Heart right ventricle (tissue), 16 donors: ENCODE measurements at regions not wholly inside any gene's neighbourhood (a gene's known extent, or its start where the extent isn't known, plus 50 kb on each side); places are given as distances from the start of the nearest gene placed in this dataset.

Experiments
- ATAC-seq, 8 donors: fragments of 200-7000 bp; cut with Tn5 transposase; one replicate each; pipeline ENCODE4 v1.9.1; 2020; ENCODE audit warnings: mild to moderate bottlenecking in 8 of 8, moderate library complexity in 8 of 8, moderate number of reproducible peaks in 1 of 8
- DNase-seq, 2 donors: peaks; one replicate each; pipeline ENCODE4 v3.0.0-alpha.2; 2020
- H3K27ac ChIP-seq, 10 donors: fragments of 200-600 bp; sonication (generic) in 2 of 10; one replicate each; pipeline versions ENCODE4 v1.5.0 to v1.8.0; 2020 to 2022; ENCODE audit warnings: mild to moderate bottlenecking in 3 of 10
- H3K27me3 ChIP-seq, 7 donors: fragments of 200-600 bp; one replicate each; pipeline ENCODE4 v1.8.0; 2021 to 2022; ENCODE audit warnings: mild to moderate bottlenecking in 2 of 7
- H3K36me3 ChIP-seq, 9 donors: fragments of 200-600 bp; sonication (generic) in 1 of 9; one replicate each; pipeline versions ENCODE4 v1.5.0 to v1.8.0; 2020 to 2022; ENCODE audit warnings: mild to moderate bottlenecking in 2 of 9
- H3K4me1 ChIP-seq, 9 donors: fragments of 200-600 bp; sonication (generic) in 1 of 9; one replicate each; pipeline versions ENCODE4 v1.5.0 to v1.8.0; 2020 to 2022; ENCODE audit warnings: mild to moderate bottlenecking in 4 of 9
- H3K4me3 ChIP-seq, 10 donors: fragments of 200-600 bp; sonication (generic) in 2 of 10; one replicate each; pipeline versions ENCODE4 v1.5.0 to v1.8.0; 2020 to 2022; ENCODE audit warnings: mild to moderate bottlenecking in 7 of 10, moderate library complexity in 2 of 10
- H3K9me3 ChIP-seq, 11 donors: fragments of 200-600 bp in 10 of 11; sonication (generic) in 2 of 11; one replicate each; pipeline versions ENCODE4 v1.5.0 to v1.8.0; 2013 to 2022; ENCODE audit warnings: mild to moderate bottlenecking in 2 of 11, control low read depth in 1 of 11, moderate library complexity in 1 of 11
- CTCF ChIP-seq, 9 donors: fragments of 200-600 bp; sonication (generic) in 2 of 9; IDR thresholded peaks; one replicate each; pipeline versions ENCODE4 v1.5.0 to v1.8.0; 2021 to 2022; ENCODE audit warnings: antibody characterized with exemption in 9 of 9, mild to moderate bottlenecking in 5 of 9, moderate library complexity in 1 of 9
- WGBS, 2 donors: extraction: QIAGEN DNeasy Blood & Tissue Kit; methylation state at CpG; one replicate each; pipeline ENCODE4 v1.1.7; 2013; ENCODE audit warnings: inconsistent platforms in 1 of 2; 5-methylcytosine and 5-hydroxymethylcytosine counted together
- intact Hi-C, 10 donors: fragments of 100-400 bp; cut with DNase I; formaldehyde crosslinking; loops; one replicate each; pipeline versions ENCODE4 v1.11.1 to v1.14.2; 2022
- donor health status: Arrhythmogenic right ventricular cardiomyopathy.
- donor health status: ischemic (EF 13 %, LVEDD 7.1; RV severe dilation, severe dysfunction).
- donor health status: healthy with polysubstance abuse.
- donor health status: DM: no; HTN: yes; CAD: no.
- donor health status: DM: no; HTN: no; CAD: no.
- donor health status: ischemic (EF 25% LVEDD 6.9; RV normal size, moderate dysfunction).
- donor health status: ischemic (EF 25% LVEDD 5.7; RV mildly dilated, moderate dysfunction).
- donor health status: healthy.
- donor health status: DM: yes; HTN: yes; CAD: no.
- donor health status: Ischemic cardiomyopathy.
- donor health status: ischemic (EF 35%, LVEDD 5.7; RV mildly dilated, moderate dysfunction).
- donor health status: nonischemic (EF 11% LVEDD 7.7; RV severe dilation, severe dysfunction).
- donor health status: DM: yes; HTN: yes; CAD: no.
- donor health status: PGD.
- donor health status: ischemic (EF 29% LVEDD 5.4; RV normal size, mild dysfunction).
- donor health status: nonischemic (EF 23%, LVEDD 6.1; RV moderate dilation, normal function).

DNA sequence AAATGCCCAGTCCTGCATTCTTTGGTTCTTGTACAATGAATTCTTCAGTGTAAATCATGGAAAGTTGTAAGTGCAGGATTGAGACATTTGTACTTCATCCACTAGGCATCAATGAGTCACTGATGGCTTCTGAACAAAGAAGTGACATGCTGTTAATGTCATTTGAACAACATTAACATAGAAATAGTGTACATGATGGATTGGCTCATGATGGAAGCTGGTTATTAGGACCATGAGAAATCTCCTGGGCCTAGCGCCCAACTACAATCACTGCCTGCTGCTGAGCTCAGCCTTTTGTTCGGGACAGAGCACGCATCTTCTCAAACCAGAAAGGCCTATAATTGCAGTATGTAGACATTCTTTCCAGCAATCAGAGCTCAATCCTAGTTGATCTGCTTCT, 316.8 kb upstream of the TSHZ2 start:
- WGBS, 2 donors: 97 to 98% methylated on average over 3 of the region's 3 CpGs
- Histone ChIP-seq H3K36me3 (no peaks in the 10 kb centered on the region), H3K27ac (no peak overlapping the region), H3K27me3 (peaks cover 0 to 5% (median 0%) of the 10 kb centered on the region in 7 donors), H3K4me1 (no peaks in the 10 kb centered on the region), H3K9me3 (no peaks in the 10 kb centered on the region), H3K4me3 (no peak overlapping the region)
- ATAC-seq: no peak
- DNase-seq: no peak
- no peak for TF ChIP-seq CTCF (IDR thresholded peaks at IDR 0.05)
- intact Hi-C loops: no loop called here

GRCh38 chr20:52654567-52654966, 317.6 kb upstream of the TSHZ2 start:
- intact Hi-C loops: no loop called here
- Histone ChIP-seq H3K27ac (no peak overlapping the region), H3K4me3 (no peak overlapping the region), H3K27me3 (peaks cover 0 to 5% (median 0%) of the 10 kb centered on the region in 7 donors), H3K9me3 (no peaks in the 10 kb centered on the region), H3K36me3 (no peaks in the 10 kb centered on the region), H3K4me1 (no peaks in the 10 kb centered on the region)
- ATAC-seq: no peak
- 27 to 35% methylated on average over 2 of the region's 2 CpGs for WGBS, 2 donors
- TF ChIP-seq CTCF (IDR thresholded peaks at IDR 0.05): no peak
- DNase-seq: no peak

GRCh38 chr20:52652271-52652670, 319.9 kb upstream of the TSHZ2 start:
- Histone ChIP-seq H3K9me3 (no peaks in the 10 kb centered on the region), H3K4me1 (no peaks in the 10 kb centered on the region), H3K27ac (no peak overlapping the region), H3K36me3 (no peaks in the 10 kb centered on the region), H3K4me3 (no peak overlapping the region), H3K27me3 (peaks cover 0 to 5% (median 0%) of the 10 kb centered on the region in 7 donors)
- no peak for ATAC-seq
- no peak for TF ChIP-seq CTCF (IDR thresholded peaks at IDR 0.05)
- WGBS, 2 donors: 76 to 78% methylated on average over 3 of the region's 3 CpGs
- intact Hi-C loops: no loop called here
- DNase-seq: no peak

- TF ChIP-seq CTCF (IDR thresholded peaks at IDR 0.05): no peak
- no peak for ATAC-seq
- no peaks in the 10 kb centered on the region for H3K4me1 ChIP-seq
Measured at GRCh38 chr20:52649727-52650126, 322.4 kb upstream of the TSHZ2 start.

DNA sequence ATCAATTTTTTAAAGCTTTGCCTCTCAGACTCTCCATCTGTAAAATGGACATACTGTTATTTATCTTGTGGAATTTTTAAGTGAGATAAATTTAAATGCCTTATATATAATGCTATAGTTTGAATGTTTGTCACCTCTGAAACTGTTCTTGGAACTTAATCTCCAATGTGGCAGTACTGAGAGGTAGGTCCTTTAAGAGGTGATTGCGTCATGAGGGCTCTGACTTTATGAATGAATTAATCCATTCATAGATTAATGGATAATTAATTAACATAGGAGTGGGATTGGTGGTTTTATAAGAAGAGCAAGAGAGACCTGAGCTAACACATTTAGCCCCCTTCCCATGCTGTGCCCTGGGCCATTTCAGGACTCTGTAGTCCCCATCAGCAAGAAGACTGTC, 326.3 kb upstream of the TSHZ2 start:
- Histone ChIP-seq H3K4me1 (no peaks in the 10 kb centered on the region), H3K4me3 (no peak overlapping the region), H3K27ac (no peak overlapping the region), H3K9me3 (no peaks in the 10 kb centered on the region), H3K27me3 (peaks cover 0 to 6% (median 0%) of the 10 kb centered on the region in 7 donors), H3K36me3 (no peaks in the 10 kb centered on the region)
- intact Hi-C loops: no loop called here
- WGBS, 2 donors: 94 to 97% methylated on average over 1 of the region's 1 CpG
- DNase-seq (no peak), ATAC-seq (no peak)
- TF ChIP-seq CTCF (IDR thresholded peaks at IDR 0.05): no peak

More at GRCh38 chr20:52649727-52650126, 322.4 kb upstream of the TSHZ2 start:
- H3K9me3 ChIP-seq: no peaks in the 10 kb centered on the region
- no peak overlapping the region for H3K27ac ChIP-seq
- no peak for DNase-seq
- intact Hi-C loops: no loop called here
- H3K36me3 ChIP-seq: no peaks in the 10 kb centered on the region
- no peak overlapping the region for H3K4me3 ChIP-seq
- H3K27me3 ChIP-seq: peaks cover 0 to 6% (median 0%) of the 10 kb centered on the region in 7 donors
